Fibroblast of pulmonary artery (primary cell): ENCODE measurements at regions not wholly inside any gene's neighbourhood (a gene's known extent, or its start where the extent isn't known, plus 50 kb on each side); places are given as distances from the start of the nearest gene placed in this dataset.

Experiments
- DNase-seq: peaks from one replicate; pipeline ENCODE4 v3.0.0-alpha.2; 2010; ENCODE audit warnings: low read depth
- H3K4me3 ChIP-seq: replicated peaks from 2 replicates; pipeline ENCODE4 v1.5.1; 2011; ENCODE audit warnings: low read depth, mild to moderate bottlenecking, control low read depth, low read length, moderate library complexity
- CTCF ChIP-seq: IDR thresholded peaks from 2 replicates; pipeline ENCODE4 v1.5.1; 2011; ENCODE audit warnings: mild to moderate bottlenecking, control low read depth, low read length, inconsistent platforms; ENCODE audit errors: missing control alignments

- H3K4me3 ChIP-seq, result no peak overlapping the region
- TF ChIP-seq CTCF, result no peak
- DNase-seq, result no peak
Measured at GRCh38 chr10:53570221-53570620, 797.6 kb upstream of the MBL2 start.

DNA sequence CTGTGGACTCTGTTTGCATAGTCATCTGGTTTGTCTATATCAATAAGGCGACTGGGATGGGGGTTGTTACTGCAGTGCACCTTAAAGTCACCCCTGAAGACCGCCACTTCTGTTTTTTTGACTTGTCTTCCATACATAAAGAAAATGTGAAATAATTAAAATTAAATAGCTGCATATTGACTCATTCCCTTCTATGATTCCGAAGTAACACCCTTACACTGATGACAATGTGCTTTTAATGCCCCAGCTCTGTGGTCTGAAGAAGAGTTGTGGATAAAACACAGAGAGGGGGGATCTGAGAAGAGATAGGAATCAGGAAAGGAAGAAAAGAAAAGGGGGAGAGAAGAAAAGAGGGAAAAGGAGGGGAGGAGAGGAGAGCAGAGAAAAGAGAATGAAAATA is 796.9 kb upstream of the MBL2 start:
- no peak for DNase-seq
- no peak overlapping the region for H3K4me3 ChIP-seq
- no peak for TF ChIP-seq CTCF

DNA sequence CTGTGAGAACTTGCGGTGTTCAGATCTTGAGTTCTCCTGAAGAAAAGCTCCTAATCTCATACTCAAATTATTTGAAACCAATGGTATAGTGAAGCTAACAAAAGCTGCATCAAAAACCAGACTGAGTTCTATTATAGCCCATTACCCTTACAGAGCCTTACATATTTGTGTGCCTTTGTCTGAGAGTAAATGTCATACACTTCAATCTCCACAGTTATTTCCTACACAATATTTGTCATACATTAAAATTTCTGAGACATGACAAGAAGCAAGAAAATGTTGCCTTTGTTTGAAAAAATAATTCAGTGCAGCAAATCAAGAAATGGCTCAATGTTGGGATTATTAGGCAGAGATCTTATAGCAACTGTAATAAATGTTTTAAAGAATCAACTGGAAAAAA is 776.1 kb upstream of the MBL2 start:
- DNase-seq, result no peak
- TF ChIP-seq CTCF, result no peak
- no peak overlapping the region for H3K4me3 ChIP-seq

GRCh38 chr10:53547364-53547763 is 774.8 kb upstream of the MBL2 start:
- no peak for DNase-seq
- no peak overlapping the region for H3K4me3 ChIP-seq
- no peak for TF ChIP-seq CTCF

- no peak for DNase-seq
- TF ChIP-seq CTCF, result no peak
- no peak overlapping the region for H3K4me3 ChIP-seq
Measured at GRCh38 chr10:53543410-53543809, 770.8 kb upstream of the MBL2 start.

DNA sequence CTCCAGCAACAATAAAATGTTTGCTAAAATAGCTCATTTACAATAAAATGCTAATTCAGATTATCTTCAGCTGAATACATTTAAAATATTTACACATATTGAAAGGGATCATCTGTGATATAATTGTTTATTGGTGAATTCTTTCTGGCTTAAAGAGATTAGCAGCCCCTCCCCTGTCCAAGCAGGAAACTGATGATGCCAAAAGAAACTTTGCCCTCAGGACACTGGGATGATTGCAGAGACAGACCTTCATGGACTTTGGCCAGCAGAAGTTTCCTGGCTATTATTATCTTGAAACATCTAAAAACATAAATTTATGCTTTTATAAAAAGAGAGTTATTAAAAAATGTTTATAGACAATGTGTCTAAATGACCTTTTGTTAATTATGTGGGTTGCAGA is 764.9 kb upstream of the MBL2 start:
- no peak overlapping the region for H3K4me3 ChIP-seq
- no peak for TF ChIP-seq CTCF
- DNase-seq, result no peak

DNA sequence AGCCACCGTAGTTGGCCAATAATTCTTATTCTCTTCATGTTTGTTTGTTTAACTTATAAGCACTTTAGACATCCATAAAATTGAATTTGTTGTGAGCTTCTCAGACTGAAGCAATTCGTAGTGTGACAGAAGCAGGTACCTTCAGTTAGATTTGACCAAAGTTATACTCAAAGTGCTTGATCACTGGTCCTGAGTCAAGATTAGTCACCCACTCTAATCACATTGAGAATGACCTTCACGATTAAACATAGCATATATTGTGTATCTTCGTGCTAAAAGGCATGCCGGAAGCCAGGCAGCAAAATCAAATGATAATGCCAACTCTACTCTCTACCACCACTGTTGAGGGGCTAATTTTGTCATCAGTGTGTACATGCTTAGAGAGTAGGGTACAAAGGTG is 763.7 kb upstream of the MBL2 start:
- TF ChIP-seq CTCF, result no peak
- H3K4me3 ChIP-seq, result no peak overlapping the region
- DNase-seq, result no peak
